ENCODE measurements at regions not wholly inside any gene's neighbourhood (a gene's known extent, or its start where the extent isn't known, plus 50 kb on each side); places are given as distances from the start of the nearest gene placed in this dataset.
"Not testable (repeated sequence)": the region's sequence is repeated elsewhere in the genome, so short reads cannot be mapped to it uniquely, and the experiment has no call there.

GRCh38 chr2:18949871-18950270 is 360.5 kb upstream of the NT5C1B start:
- WGBS, 2 donors, result 91 to 93% methylated on average over 4 of the region's 4 CpGs
- ATAC-seq (ENCODE audit: low FRiP score in 2 of 2), result no peak
- no peaks in the 10 kb centered on the region for H3K27me3 ChIP-seq
- no peaks in the 10 kb centered on the region for H3K36me3 ChIP-seq
- no peak overlapping the region for H3K27ac ChIP-seq
- H3K4me3 ChIP-seq, result no peak overlapping the region
- no peak for DNase-seq
- no peaks in the 10 kb centered on the region for H3K4me1 ChIP-seq
- TF ChIP-seq POLR2A (IDR thresholded peaks at IDR 0.05), result no peak
- no peak for TF ChIP-seq CTCF (IDR thresholded peaks at IDR 0.05)
- TF ChIP-seq POLR2AphosphoS5 (IDR thresholded peaks at IDR 0.05), result no peak
- no peak for TF ChIP-seq EP300 (IDR thresholded peaks at IDR 0.05)
- H3K9me3 ChIP-seq, result no peaks in the 10 kb centered on the region

- H3K36me3 ChIP-seq, result no peaks in the 10 kb centered on the region
- H3K27me3 ChIP-seq, result no peaks in the 10 kb centered on the region
- H3K27ac ChIP-seq, result no peak overlapping the region
- WGBS, 2 donors, result 66 to 82% methylated on average over 2 of the region's 2 CpGs
- TF ChIP-seq CTCF (IDR thresholded peaks at IDR 0.05) (no peak), POLR2A (IDR thresholded peaks at IDR 0.05) (no peak), EP300 (IDR thresholded peaks at IDR 0.05) (no peak), POLR2AphosphoS5 (IDR thresholded peaks at IDR 0.05) (no peak)
- no peaks in the 10 kb centered on the region for H3K4me1 ChIP-seq
- H3K9me3 ChIP-seq, result no peaks in the 10 kb centered on the region
- no peak for DNase-seq
- no peak for ATAC-seq (ENCODE audit: low FRiP score in 2 of 2)
- no peak overlapping the region for H3K4me3 ChIP-seq
Measured at GRCh38 chr2:18940184-18940583, 350.8 kb upstream of the NT5C1B start.

GRCh38 chr2:18939740-18940139 is 350.4 kb upstream of the NT5C1B start:
- H3K4me1 ChIP-seq; DNase-seq; H3K9me3 ChIP-seq; H3K36me3 ChIP-seq; H3K4me3 ChIP-seq; H3K27ac ChIP-seq; H3K27me3 ChIP-seq; ATAC-seq (ENCODE audit: low FRiP score in 2 of 2): not testable (repeated sequence)
- WGBS, 2 donors, result 45 to 71% methylated on average over 4 to 5 of the region's 5 CpGs

GRCh38 chr2:18934886-18935285 is 345.5 kb upstream of the NT5C1B start:
- TF ChIP-seq POLR2A (IDR thresholded peaks at IDR 0.05), result no peak
- DNase-seq (no peak), ATAC-seq (ENCODE audit: low FRiP score in 2 of 2) (no peak)
- H3K4me1 ChIP-seq, result no peaks in the 10 kb centered on the region
- no peaks in the 10 kb centered on the region for H3K9me3 ChIP-seq
- WGBS, 2 donors, result 87 to 92% methylated on average over 1 of the region's 1 CpG
- H3K36me3 ChIP-seq, result no peaks in the 10 kb centered on the region
- H3K4me3 ChIP-seq, result no peak overlapping the region
- no peak overlapping the region for H3K27ac ChIP-seq
- H3K27me3 ChIP-seq, result no peaks in the 10 kb centered on the region

- 66 to 77% methylated on average over 4 of the region's 4 CpGs for WGBS, 2 donors
Measured at GRCh38 chr2:18932853-18933252, 343.5 kb upstream of the NT5C1B start.

More at GRCh38 chr2:18932853-18933252, 343.5 kb upstream of the NT5C1B start:
- H3K4me1 ChIP-seq, result no peaks in the 10 kb centered on the region
- H3K27ac ChIP-seq, result no peak overlapping the region
- H3K36me3 ChIP-seq, result no peaks in the 10 kb centered on the region
- ATAC-seq (ENCODE audit: low FRiP score in 2 of 2), result no peak
- H3K9me3 ChIP-seq, result no peaks in the 10 kb centered on the region
- H3K27me3 ChIP-seq, result no peaks in the 10 kb centered on the region
- no peak overlapping the region for H3K4me3 ChIP-seq
- DNase-seq, result no peak
- TF ChIP-seq CTCF (IDR thresholded peaks at IDR 0.05), result no peak
- TF ChIP-seq EP300 (IDR thresholded peaks at IDR 0.05), result no peak
- TF ChIP-seq POLR2A (IDR thresholded peaks at IDR 0.05), result no peak
- no peak for TF ChIP-seq POLR2AphosphoS5 (IDR thresholded peaks at IDR 0.05)

Measured in upper lobe of left lung (tissue), 6 donors.